ENCODE measurements at regions not wholly inside any gene's neighbourhood (a gene's known extent, or its start where the extent isn't known, plus 50 kb on each side); places are given as distances from the start of the nearest gene placed in this dataset.
A peak's percentile ranks its signal among the peaks of the same experiment; 100 is the strongest.

DNA sequence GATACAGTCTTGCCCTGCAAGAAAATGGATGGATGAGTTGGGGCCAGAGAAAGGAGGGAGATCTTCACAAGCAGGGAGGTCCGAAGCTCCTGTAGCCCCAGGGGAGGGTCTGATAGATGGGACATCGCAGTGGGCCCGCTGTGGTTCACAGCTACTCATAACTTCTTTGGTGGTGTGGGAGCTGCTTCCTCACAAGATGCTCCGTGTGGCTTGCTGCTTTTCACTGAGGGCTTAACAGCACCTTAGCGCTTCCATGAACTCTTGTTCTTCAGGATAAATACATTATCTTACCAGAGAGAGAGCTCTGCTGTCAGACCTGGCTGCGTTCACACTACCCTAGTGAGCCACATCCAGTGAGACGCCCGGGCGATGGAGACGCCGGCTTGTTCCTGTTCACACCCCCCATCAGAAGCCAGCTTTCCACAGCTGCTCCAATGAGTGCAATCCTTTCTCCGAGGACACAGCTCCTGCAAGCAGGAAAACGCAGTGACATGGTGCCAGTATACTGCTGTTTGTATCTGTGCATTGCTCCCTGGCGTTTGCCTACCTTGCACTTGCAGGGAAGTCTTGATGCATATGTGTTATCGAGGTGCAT lies 599.8 kb downstream of the AJAP1 start:
- DNase-seq, result no peak

GRCh38 chr1:5253036-5253435 lies 598.6 kb downstream of the AJAP1 start:
- DNase-seq, result no peak

DNA sequence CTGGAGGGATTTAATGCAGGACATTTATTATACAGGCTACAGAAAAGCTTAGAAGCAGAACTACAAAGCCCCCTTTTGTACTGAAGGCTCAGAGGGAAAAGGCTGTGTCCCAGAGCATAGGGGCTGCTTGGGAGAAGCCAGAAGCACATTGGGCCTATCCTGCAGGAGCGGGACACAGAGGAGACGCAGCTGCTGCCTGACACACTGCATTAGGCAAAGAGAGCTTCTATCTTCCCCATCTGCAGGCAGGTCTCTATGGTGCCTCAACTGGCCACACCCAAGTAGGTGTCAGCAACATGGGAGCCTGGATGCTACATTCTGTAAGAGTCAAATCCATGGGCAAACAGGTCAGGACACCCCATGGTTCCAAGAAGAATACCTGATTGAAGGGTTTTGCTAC lies 595.9 kb downstream of the AJAP1 start:
- DNase-seq, result no peak

DNA sequence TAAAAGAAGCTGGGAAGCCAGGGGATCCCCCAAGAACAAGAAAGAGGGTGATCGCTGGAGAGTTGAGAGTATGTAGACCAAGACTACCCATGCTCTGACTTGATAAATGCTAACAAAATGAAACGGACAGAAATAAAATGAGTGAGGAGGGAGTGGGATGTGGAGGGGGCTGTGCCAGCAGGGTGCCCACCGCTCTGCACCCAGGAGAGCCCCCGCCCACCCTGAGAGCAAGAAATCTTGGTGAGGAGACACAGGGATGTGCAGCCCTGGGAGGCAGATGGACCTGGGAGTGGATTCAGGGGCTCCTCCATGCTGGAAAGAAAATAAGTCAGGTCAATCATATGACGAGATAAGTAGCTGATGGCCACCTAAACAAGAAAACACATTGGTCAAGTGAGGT lies 590.9 kb downstream of the AJAP1 start:
- no peak for DNase-seq

- no peak for DNase-seq
These were observed 590.3 kb downstream of the AJAP1 start for GRCh38 chr1:5244631-5245285.

DNA sequence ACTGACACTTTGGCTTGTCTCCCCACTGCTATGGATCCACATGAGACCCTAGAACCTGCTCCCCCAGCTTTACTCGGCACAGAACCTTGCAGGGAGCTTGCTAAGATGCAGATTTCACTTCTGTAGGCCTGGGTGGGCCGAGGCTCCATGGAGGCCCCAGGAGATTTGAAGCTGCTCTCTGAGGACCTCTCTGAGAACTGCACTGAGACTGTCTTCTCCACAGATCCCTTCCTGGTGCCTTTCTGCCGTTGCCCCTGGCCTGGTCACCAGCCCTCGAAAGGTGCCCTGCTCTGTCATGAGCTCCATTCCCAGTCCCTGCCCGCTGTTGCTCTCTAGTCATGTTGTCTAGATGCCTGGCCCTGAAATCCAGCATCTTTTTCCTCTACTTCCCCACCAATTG lies 588.4 kb downstream of the AJAP1 start:
- no peak for DNase-seq

DNA sequence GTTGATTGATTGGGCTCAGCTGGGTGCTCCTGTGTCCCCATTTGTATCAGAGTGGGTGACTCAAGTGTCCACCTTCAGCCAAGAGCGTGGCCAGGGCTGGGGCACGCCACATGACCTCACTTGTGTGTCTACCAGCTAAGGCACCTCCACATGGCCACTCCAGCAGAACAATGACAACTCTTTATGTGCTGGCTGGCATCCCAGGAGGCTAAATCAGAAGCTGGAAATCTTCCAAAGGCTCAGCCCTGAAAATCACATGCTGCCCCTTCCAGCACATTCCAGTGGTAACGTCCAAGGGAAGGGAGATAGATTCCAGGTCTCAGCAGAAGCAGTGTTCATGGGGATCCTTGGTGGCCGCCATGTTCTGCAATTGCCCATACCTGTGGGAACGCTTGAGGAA lies 585.5 kb downstream of the AJAP1 start:
- DNase-seq, result peak; percentile 29

GRCh38 chr1:5238351-5239130 lies 584.1 kb downstream of the AJAP1 start:
- no peak for DNase-seq

GRCh38 chr1:5235355-5235899 lies 581.0 kb downstream of the AJAP1 start:
- no peak for DNase-seq

- no peak for DNase-seq
These were observed 578.1 kb downstream of the AJAP1 start for GRCh38 chr1:5232537-5232936.

DNA sequence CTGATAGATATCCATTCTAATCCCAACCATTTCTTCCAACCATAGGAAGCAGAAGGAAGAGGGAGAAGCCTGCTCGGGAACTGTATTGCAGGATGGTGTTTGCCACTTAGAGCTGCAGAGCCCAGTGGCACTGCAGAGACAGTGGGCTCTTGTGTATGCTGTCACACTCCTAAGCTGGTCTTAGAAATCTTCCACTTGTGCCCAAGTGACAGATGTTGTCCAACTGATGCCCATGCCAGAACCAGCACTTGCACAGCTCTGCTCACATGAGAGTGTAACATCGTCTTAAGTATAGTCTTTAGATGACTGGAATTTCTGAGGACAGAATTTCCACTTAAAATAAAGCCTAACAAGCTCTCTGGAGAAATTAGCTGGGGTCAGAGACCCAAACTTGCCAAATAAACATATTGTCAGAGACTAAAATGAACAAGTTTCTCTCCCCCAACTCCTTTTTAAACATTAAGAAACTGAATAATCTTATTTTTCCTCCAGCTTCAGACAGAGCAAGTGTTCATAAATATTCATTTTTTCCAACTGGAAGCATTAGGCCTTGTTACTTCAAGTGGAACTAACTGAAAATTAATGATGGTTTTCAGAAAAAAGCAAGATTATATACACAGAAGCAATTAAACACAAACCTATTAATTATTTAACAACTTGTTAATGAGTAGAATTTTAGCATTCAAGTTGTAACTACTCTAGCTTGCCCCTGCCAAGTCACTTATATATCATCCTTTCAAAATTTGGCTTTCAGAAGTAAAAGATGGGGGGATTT lies 577.3 kb downstream of the AJAP1 start:
- DNase-seq, result no peak

DNA sequence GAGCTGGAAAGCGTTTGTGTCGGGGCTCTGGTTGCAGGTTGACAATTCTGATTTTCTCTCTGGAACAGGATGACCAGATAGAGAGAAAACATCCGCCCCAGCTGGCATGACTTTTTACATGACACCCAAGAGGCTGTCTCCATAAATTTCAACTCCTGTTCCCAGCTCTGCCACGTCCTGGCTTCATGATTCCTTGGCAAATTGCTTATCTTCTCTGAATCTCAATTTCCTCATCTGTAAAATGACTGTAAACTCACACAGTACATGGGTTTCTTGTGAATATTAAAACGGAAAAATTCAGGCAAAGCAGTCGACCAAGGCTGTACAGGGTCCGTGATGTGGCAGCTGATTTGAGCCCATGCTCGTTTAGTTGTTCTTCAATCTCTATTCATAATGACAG lies 572.7 kb downstream of the AJAP1 start:
- DNase-seq, result no peak

GRCh38 chr1:5225707-5226704 lies 571.6 kb downstream of the AJAP1 start:
- no peak for DNase-seq

DNA sequence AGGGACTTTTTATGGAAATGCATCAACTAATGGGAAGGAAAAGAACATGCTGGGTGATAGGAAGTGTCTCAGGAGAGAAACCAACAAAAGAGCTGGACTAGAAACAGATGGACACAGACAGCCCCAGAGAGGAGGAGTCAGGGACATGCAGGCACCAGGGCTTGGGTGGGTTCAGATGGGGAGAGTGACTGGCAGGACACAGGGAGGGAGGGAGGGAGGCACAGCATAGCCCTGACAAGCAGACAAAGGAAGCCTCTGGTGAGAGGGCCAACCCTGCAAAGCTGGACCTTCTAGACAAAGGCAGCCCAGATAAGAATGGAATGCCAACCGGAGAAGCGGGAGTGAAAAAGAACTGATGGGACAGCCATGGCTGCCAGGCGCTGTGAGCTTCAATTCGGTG lies 568.8 kb downstream of the AJAP1 start:
- DNase-seq, result no peak

DNA sequence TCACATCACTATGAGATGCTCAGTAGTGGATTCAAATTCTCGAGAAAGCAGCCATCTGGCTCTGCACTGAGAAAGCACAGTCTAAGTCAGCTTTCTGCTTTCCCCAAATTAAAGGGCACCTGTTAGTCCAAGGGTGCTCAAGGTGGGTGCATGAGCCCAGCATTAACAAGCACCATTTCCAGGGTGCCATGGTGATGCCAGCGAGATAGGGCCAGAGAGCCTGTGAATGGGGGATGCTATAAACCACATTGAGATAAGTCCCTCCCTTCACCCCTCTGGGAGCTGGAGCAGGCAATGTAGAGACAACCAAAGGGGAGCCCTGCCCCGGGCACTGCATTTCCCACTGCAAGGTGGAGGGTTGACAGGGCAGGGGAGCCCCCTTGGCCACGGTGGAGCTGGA lies 568.2 kb downstream of the AJAP1 start:
- no peak for DNase-seq

GRCh38 chr1:5221451-5221850 lies 567.0 kb downstream of the AJAP1 start:
- no peak for DNase-seq

DNA sequence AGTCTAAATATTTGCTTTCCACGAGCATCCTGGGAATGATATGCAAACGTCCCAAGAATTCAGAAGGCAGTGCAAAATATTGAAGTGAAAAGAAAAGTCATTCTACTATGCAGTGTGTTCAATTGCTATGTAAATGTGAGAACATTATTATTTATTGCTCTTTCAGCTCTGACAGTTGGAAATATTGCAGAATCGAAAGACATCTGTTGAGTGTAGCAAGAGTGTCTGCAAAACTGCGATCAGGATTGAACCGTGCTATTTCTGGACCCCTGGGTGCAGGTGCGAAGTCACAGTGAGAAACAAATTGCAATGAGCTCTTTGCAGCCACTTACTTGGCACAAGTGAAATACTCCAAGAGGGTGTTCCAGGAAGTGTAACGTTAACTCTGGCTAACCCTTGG lies 566.4 kb downstream of the AJAP1 start:
- no peak for DNase-seq

- no peak for DNase-seq
These were observed 566.0 kb downstream of the AJAP1 start for GRCh38 chr1:5220421-5220820.

GRCh38 chr1:5200006-5200405 lies 545.6 kb downstream of the AJAP1 start:
- DNase-seq, result no peak

DNA sequence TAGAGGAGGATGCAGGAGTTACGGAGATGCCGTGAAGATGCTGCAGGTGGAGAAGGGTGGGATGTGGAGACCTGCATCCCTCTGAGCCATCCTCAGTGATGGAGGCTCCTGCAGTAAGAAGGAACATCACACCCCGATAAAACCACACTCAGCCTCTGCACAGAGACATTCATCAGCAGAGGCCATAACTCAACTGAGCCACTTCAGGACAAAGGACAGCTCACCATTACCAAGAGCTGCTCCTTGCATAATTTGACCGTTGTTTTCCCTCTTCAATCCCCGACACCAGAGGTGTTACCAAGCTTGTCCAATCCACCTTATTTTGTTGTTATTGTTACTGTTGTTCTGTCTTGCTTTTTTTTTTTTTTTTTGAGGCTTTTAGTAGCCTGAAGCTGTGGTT lies 543.9 kb downstream of the AJAP1 start:
- no peak for DNase-seq

GRCh38 chr1:5191470-5191869 lies 537.1 kb downstream of the AJAP1 start:
- DNase-seq, result no peak

DNA sequence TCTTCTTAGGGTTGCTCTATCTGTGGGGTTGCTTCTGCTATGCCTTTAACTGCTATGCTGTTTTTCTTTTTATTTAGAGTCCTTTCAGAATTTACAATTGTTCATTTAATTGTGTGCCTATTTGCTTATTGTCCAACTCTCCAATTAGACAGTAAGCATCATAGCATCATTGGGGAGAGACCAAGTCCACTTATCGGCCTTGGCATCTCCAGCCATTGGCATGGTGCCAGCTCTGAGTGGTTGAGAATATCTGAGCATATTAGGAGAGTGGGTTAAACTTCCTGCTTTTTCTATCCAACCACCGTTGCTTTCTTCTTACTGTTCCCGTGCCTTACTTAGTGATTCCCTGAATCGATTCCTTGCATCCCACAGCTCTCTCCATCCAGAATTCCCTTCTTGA lies 535.0 kb downstream of the AJAP1 start:
- no peak for DNase-seq

All from right hindlimb (tissue), 1 donor.